ELR (cell line): ENCODE measurements at regions not wholly inside any gene's neighbourhood (a gene's known extent, or its start where the extent isn't known, plus 50 kb on each side); places are given as distances from the start of the nearest gene placed in this dataset.

ENCODE experiments used
- DNase-seq: peaks from one replicate; pipeline ENCODE4 v3.0.0-alpha.2; 2015; ENCODE audit warnings: low read depth

DNA sequence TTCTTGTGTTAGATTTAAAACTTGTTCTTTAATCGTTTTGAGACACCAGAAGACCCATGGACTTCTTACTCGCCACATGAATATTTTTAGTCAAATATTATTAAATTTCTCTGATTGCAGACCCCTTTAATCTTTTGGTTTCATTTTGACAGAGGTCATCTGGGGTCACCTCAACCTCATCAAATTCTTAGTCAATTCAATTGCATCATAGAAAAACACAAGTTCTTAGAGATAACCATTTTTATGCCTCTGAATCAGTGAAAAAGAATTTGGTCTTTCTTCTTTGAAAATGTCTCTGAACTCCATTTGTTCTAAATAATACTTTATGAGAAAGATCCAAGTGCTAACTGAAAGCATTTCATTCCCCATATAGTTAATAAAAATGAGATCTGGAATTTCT, 55.2 kb upstream of the CBLN4 start:
- DNase-seq = no peak

DNA sequence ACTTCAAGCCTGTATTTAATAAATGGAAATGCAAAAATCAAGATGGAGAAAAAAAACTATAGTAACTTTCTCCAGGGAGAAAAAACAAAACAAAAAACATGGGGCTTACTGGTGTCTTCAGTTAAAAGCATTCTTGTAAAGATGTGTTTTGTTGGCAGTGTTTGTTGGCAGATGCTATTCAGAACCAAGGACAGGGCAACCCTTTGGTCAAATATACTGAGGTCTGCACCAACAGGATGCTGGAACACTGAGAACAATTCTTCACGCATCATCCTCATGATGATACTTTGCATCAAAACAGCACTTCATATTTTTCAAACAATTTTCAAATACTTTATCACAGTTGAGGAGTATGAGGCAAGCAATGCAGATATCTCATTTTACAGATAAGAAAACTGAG, 63.7 kb upstream of the CBLN4 start:
- DNase-seq = no peak

GRCh38 chr20:56072165-56072564, 66.8 kb upstream of the CBLN4 start:
- no peak for DNase-seq

- no peak for DNase-seq
Measured at GRCh38 chr20:56088375-56088774, 83.1 kb upstream of the CBLN4 start.

GRCh38 chr20:56091628-56092234, 86.4 kb upstream of the CBLN4 start:
- peak; percentile 10 for DNase-seq

- no peak for DNase-seq
Measured at GRCh38 chr20:56094228-56094627, 88.9 kb upstream of the CBLN4 start.

DNA sequence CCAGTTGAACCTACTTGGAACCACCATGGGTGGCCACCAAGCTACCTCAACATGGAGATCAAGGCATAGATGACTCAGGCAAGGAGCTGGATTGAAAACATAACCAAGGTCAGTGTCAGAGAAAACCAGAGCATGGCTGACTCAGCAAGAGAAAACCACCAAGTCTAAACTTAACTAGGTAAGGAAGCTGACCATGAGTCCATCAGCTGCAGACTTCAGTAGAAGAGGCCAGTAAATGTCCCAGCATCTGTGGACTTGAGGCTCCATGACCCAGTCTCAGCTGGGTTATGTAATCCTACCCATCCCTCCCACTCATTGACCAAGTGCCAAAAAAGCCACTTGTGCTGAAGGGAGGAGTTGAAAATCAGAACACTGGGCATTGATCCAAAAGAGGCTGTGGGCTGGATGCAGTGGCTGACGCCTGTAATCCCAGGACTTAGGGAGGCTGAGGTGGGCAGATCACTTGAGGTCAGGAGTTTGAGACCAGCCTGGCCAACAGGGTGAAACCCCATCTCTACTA, 93.7 kb upstream of the CBLN4 start:
- DNase-seq = no peak

GRCh38 chr20:56111961-56112730, 106.8 kb upstream of the CBLN4 start:
- DNase-seq = no peak

DNA sequence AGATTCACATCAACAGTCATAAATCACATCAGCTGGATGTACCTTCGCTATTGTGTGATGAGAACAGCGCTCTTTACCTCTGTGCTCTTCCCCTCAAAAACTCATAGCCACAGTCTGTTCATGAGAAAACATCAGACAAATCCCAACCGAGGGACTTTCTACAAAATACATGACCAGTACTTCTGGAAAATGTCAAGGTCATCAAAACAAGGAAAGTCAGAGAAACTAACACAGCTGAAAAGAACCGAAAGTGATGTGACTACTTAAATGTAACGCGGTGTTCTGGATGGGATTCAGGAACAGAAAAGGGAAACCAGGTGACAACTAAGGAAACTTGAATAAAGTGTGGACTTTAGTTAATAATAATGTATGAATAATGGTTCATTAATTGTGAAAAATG, 112.0 kb upstream of the CBLN4 start:
- no peak for DNase-seq

DNA sequence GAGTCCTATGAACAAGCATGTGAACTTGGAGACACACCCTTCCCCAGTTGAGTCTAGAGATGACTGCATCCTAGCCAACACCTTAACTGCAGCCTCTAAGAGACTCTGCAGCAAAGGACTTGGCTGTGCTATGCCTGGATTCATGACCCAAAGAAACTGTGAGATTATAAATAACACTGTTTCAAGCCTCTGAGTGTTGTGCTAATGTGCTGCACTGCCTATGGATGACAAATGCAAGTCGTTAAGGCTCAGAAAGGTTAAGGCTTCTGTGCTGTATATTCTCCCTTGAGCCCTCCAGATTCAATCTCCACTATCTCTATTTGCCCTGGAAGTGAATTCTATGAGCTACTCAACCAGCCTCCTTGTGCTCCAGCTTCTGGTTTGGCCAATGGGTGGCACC, 116.5 kb upstream of the CBLN4 start:
- DNase-seq = no peak

GRCh38 chr20:56143759-56144158, 104.8 kb upstream of the MC3R start:
- no peak for DNase-seq

DNA sequence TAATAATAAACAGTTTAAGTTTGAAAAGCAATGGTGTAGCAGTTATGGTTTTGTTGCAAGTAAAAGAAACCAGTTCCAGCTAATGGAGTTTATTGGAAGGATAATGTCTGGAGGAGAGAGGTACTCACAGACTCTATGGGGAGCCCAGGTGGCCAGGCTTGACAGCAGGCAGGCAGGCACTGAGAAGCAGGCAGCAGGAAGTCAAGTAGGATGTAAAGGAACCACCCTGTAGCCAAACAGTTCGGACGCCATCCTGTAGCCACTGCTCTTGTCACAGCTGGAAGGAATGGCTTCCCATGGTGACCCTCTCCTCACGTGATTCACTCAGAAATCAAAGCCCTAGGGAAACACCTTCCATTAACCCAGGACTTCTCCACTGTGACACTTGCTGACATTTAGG, 96.7 kb upstream of the MC3R start:
- DNase-seq = no peak

GRCh38 chr20:56153926-56154325, 94.6 kb upstream of the MC3R start:
- DNase-seq = no peak

DNA sequence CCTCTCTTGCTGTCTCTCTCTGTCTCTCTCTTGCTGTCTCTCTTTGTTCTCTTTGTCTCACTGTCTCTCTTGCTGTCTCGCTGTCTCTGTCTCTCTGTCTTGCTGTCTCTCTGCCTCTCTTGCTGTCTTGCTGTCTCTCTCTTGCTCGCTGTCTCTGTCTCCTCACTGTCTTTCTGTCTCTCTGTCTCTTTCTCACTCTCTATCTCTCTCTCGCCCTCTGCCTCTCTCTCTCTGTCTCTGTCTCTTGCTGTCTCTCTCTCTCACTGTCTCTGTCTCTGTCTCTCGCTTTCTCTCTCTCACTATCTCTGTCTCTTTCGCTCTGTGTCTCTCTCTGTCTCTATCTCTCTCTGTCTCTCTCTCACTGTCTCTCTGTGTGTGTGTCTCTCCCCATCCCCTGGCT, 92.9 kb upstream of the MC3R start:
- DNase-seq = no peak

DNA sequence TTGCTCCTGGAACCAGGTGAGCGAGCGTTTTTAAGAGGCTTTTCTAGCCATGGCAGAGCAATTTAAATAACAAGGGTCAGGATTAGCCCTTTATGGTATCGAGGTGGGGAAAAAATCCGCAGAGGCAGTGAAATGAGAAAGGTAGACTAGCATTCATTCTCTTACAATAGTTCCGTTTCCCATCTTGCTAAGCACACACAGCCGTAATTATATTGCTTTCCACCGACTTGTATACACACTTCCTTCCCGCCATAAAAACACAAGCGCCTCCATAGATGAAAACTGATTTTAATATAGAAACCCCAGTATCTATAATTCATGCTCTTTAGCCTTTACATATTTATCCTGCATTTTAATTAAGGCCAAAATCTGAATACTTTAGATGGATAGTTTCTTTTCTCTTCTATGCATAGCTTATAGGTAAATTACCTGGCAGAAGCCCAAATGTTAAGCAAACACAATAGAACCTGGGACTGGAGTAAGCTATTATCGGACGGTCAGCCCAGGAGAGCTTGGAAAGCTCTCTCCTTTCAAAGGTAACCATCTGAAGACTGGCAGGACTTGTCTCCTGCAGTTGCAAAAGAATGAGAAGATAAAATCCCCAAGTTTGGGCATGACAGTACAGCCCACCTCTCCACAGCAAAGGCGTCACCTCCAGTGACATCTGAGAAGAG, 90.9 kb upstream of the MC3R start:
- DNase-seq = no peak

DNA sequence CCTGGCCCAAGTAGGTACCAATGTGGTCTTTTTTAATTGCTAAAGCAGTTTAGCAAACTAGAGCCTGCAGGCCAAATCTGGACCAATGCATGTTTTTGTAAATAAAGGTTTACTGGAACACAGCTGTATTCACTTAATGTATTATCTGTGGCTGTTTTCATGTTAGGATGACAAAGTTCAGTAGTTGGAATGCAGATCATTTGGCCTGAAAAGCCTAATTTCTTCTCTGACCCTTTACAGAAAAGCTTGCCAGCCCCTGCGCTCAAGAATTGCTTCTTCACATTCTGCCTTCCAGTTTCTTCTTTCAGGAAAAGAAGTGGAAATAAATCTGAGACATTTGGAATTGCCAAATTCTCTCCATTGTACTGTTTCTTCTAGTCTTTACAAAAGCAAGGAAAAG, 90.0 kb upstream of the MC3R start:
- no peak for DNase-seq

DNA sequence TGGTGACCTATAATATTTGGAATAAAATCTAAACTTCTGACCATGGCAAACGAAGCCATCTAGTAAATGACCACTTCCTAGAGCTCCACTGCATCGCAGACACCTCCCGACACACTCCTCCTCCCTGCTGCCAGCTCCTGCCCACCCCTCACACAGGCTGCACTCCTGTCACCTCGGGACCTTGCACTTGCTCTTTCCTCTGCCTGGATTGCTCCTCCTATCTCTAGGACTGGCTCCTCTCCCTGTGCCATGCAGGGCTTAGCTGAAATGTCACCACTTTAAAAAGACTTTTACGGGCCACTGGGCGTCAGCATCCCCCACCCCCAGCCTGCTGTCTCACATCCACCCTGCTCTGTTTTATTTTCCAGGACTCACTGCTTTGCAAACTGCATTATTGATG, 87.6 kb upstream of the MC3R start:
- no peak for DNase-seq

DNA sequence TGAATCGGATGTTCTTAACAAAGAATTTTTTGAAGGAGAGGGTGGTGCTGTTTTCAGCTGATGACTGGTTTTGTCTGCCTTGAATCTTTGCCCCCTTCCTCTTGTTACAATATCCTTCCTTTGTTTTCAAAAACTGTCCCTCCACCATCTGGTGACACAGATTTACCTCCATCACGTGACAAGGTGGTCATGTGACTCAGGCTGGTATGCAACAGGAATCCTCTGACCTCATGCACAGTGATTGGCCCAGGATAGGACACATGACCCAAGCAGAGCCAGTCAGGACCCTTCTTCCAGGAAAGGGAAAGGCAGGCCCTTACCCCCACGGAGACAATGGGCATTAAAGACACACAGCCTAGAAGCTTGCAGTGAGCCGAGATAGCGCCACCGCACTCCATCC, 84.7 kb upstream of the MC3R start:
- DNase-seq = peak; percentile 4

- no peak for DNase-seq
Measured at GRCh38 chr20:56166781-56167465, 81.6 kb upstream of the MC3R start.

GRCh38 chr20:56171087-56172012, 77.2 kb upstream of the MC3R start:
- DNase-seq = peak; percentile 41

DNA sequence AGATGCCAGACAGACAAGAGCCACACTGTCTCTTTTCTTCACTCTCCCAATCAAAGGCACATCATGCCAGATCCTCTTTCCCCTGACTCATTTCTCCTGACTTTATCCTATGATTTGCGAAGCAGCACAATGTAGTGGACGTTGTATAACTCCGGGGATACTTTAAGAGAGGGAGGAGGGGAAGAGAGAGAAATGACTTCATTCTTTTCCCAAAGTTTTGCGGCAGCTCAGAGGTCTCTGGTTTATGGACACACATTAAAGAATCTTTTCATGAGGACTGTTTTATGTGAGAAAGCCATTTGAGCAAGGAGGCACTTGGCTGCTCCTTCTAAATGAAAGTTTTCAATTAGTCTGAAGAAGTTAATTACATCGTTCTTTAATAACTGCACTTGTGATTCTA, 75.1 kb upstream of the MC3R start:
- no peak for DNase-seq

DNA sequence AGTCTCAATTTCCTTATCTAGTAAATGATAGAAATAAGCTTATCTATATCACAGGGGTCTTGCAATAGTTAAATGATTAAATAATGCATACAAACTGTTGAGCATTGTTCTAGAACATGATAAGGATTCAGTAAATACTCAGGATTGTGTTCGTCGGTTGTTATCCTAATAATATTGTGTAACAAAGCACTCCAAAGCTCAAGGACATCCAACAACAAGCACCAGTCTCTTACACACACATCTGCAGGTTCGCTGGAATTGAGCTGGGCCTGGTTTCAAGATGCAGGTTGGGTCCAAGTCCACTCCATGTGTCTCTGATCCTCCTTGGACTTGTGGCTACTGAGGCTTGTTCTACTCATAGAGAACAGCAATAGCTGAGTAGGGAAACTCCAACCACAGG, 74.1 kb upstream of the MC3R start:
- DNase-seq = no peak
